RWPE2 (cell line): ENCODE measurements at regions not wholly inside any gene's neighbourhood (a gene's known extent, or its start where the extent isn't known, plus 50 kb on each side); places are given as distances from the start of the nearest gene placed in this dataset.

Experiments used
- ATAC-seq: fragments of 200-7000 bp; cut with Tn5 transposase; 3 replicates; pipeline ENCODE4 v1.9.1; 2021; ENCODE audit warnings: low read depth
- DNase-seq: peaks from one replicate; pipeline ENCODE4 v3.0.0-alpha.2; 2020; ENCODE audit warnings: low spot score
- H3K27ac ChIP-seq: fragments of 450-650 bp; 2 replicates; pipeline ENCODE4 v1.5.1; 2017; ENCODE audit warnings: mild to moderate bottlenecking; ENCODE audit not compliant: poor library complexity, severe bottlenecking
- H3K27me3 ChIP-seq: fragments of 250-450 bp; sonication (Bioruptor Pico); 2 replicates; pipeline ENCODE4 v1.5.1; 2021; ENCODE audit warnings: mild to moderate bottlenecking, moderate library complexity; ENCODE audit not compliant: insufficient read depth, poor library complexity, severe bottlenecking
- H3K36me3 ChIP-seq: fragments of 250-450 bp; sonication (Bioruptor Pico); 2 replicates; pipeline ENCODE4 v1.5.1; 2020; ENCODE audit warnings: low read depth, mild to moderate bottlenecking, moderate library complexity
- H3K4me1 ChIP-seq: fragments of 250-450 bp; sonication (Bioruptor Pico); 2 replicates; pipeline ENCODE4 v1.5.1; 2021; ENCODE audit warnings: mild to moderate bottlenecking, moderate library complexity; ENCODE audit not compliant: insufficient read depth, poor library complexity, severe bottlenecking
- H3K4me3 ChIP-seq: fragments of 250-450 bp; sonication (Bioruptor Pico); 2 replicates; pipeline ENCODE4 v1.5.1; 2021; ENCODE audit warnings: mild to moderate bottlenecking, moderate library complexity; ENCODE audit not compliant: severe bottlenecking
- H3K9me3 ChIP-seq: fragments of 250-450 bp; sonication (Bioruptor Pico); 2 replicates; pipeline ENCODE4 v1.5.1; 2021; ENCODE audit warnings: mild to moderate bottlenecking, moderate library complexity; ENCODE audit not compliant: severe bottlenecking
- CTCF ChIP-seq: fragments of 450-650 bp; IDR thresholded peaks from one replicate; pipeline ENCODE4 v1.5.1; 2017; ENCODE audit warnings: mild to moderate bottlenecking, moderate library complexity; ENCODE audit not compliant: poor library complexity, severe bottlenecking

- ATAC-seq, result peak; percentile 31; the same call in 1 of the 3 replicates
- H3K4me3 ChIP-seq, result no peak overlapping the region
Observed at GRCh38 chr4:22029803-22030202, 81.2 kb upstream of the KCNIP4 start.

GRCh38 chr4:22021106-22021505, 72.5 kb upstream of the KCNIP4 start:
- H3K4me1 ChIP-seq, result no peaks in the 10 kb centered on the region
- no peaks in the 10 kb centered on the region for H3K27me3 ChIP-seq
- no peak overlapping the region for H3K4me3 ChIP-seq
- H3K9me3 ChIP-seq, result no peaks in the 10 kb centered on the region
- TF ChIP-seq CTCF, result no peak
- H3K27ac ChIP-seq, result no peak overlapping the region
- H3K36me3 ChIP-seq, result no peaks in the 10 kb centered on the region
- no peak for DNase-seq
- ATAC-seq, result no peak

More at GRCh38 chr4:22029803-22030202, 81.2 kb upstream of the KCNIP4 start:
- no peak for TF ChIP-seq CTCF
- H3K9me3 ChIP-seq, result no peaks in the 10 kb centered on the region
- H3K27me3 ChIP-seq, result no peaks in the 10 kb centered on the region
- DNase-seq, result no peak
- no peak overlapping the region for H3K27ac ChIP-seq
- no peaks in the 10 kb centered on the region for H3K4me1 ChIP-seq
- no peaks in the 10 kb centered on the region for H3K36me3 ChIP-seq

- H3K36me3 ChIP-seq, result no peaks in the 10 kb centered on the region
- H3K27ac ChIP-seq, result no peak overlapping the region
- DNase-seq (no peak), ATAC-seq (no peak)
- no peaks in the 10 kb centered on the region for H3K27me3 ChIP-seq
- H3K4me1 ChIP-seq, result no peaks in the 10 kb centered on the region
- TF ChIP-seq CTCF, result no peak
- peaks cover 1% of the 10 kb centered on the region for H3K9me3 ChIP-seq
- no peak overlapping the region for H3K4me3 ChIP-seq
Observed at GRCh38 chr4:22020129-22020528, 71.6 kb upstream of the KCNIP4 start.

- Histone ChIP-seq H3K27me3 (no peaks in the 10 kb centered on the region), H3K9me3 (peaks cover 1% of the 10 kb centered on the region), H3K4me3 (no peak overlapping the region), H3K4me1 (no peaks in the 10 kb centered on the region), H3K36me3 (no peaks in the 10 kb centered on the region), H3K27ac (no peak overlapping the region)
- DNase-seq (no peak), ATAC-seq (no peak)
- no peak for TF ChIP-seq CTCF
Observed at GRCh38 chr4:22019676-22020075, 71.1 kb upstream of the KCNIP4 start.

GRCh38 chr4:22014222-22014741, 65.7 kb upstream of the KCNIP4 start:
- no peak for DNase-seq
- no peak for ATAC-seq
- TF ChIP-seq CTCF, result no peak

More at GRCh38 chr4:22014222-22014741, 65.7 kb upstream of the KCNIP4 start:
- H3K36me3 ChIP-seq, result no peaks in the 10 kb centered on the region
- H3K9me3 ChIP-seq, result peaks cover 1% of the 10 kb centered on the region
- no peaks in the 10 kb centered on the region for H3K4me1 ChIP-seq
- H3K4me3 ChIP-seq, result no peak overlapping the region
- no peaks in the 10 kb centered on the region for H3K27me3 ChIP-seq
- H3K27ac ChIP-seq, result no peak overlapping the region
